CD8-positive, alpha-beta memory T cell (primary cell): ENCODE measurements at regions not wholly inside any gene's neighbourhood (a gene's known extent, or its start where the extent isn't known, plus 50 kb on each side); places are given as distances from the start of the nearest gene placed in this dataset.
"Not testable (repeated sequence)": the region's sequence is repeated elsewhere in the genome, so short reads cannot be mapped to it uniquely, and the experiment has no call there.

Experiments
- CTCF ChIA-PET: fragments of 350-600 bp; sonication (Branson Sonifier 250); formaldehyde crosslinking; loops from one replicate; lab custom pipeline; 2021; ENCODE audit warnings: antibody characterized with exemption; lab: Charles Lee
- POLR2A ChIA-PET: fragments of 350-600 bp; sonication (Branson Sonifier 250); formaldehyde crosslinking; loops from one replicate; lab custom pipeline; 2021; ENCODE audit warnings: antibody characterized with exemption; lab: Charles Lee
- DNase-seq, 5 donors: peaks; one replicate each; pipeline versions ENCODE4 v3.0.0 to v3.0.0-alpha.2; 2020 to 2022; ENCODE audit warnings: mixed read lengths in 1 of 5
- H3K27ac ChIP-seq: one replicate; pipeline ENCODE4 v1.7.0; 2013; ENCODE audit warnings: low read depth, mild to moderate bottlenecking, low read length, moderate library complexity
- H3K27me3 ChIP-seq: 2 replicates; pipeline ENCODE4 v1.7.0; 2013; ENCODE audit warnings: low read length, mild to moderate bottlenecking; ENCODE audit not compliant: insufficient read depth, poor library complexity, severe bottlenecking
- H3K36me3 ChIP-seq: 2 replicates; pipeline ENCODE4 v1.7.0; 2013; ENCODE audit warnings: mild to moderate bottlenecking, low read length, moderate library complexity; ENCODE audit not compliant: insufficient read depth
- H3K4me1 ChIP-seq: 2 replicates; pipeline ENCODE4 v1.7.0; 2013; ENCODE audit warnings: mild to moderate bottlenecking, low read length, moderate library complexity; ENCODE audit not compliant: insufficient read depth
- H3K4me3 ChIP-seq: 2 replicates; pipeline ENCODE4 v1.7.0; 2013; ENCODE audit warnings: mild to moderate bottlenecking, low read length
- H3K9me3 ChIP-seq: 2 replicates; pipeline ENCODE4 v1.7.0; 2013; ENCODE audit warnings: mild to moderate bottlenecking, low read length
- H3K27ac Mint-ChIP-seq, 8 donors: one replicate each; pipeline ENCODE4 v1.8.0; 2020 to 2021; ENCODE audit warnings: mixed read lengths in 8 of 8, mild to moderate bottlenecking in 6 of 8, inconsistent platforms in 3 of 8, moderate library complexity in 3 of 8
- H3K27me3 Mint-ChIP-seq, 2 donors: one replicate each; pipeline ENCODE4 v1.8.0; 2020 to 2021; ENCODE audit warnings: mixed read lengths in 2 of 2, mild to moderate bottlenecking in 1 of 2, moderate library complexity in 1 of 2
- H3K36me3 Mint-ChIP-seq, 3 donors: one replicate each; pipeline ENCODE4 v1.8.0; 2020 to 2021; ENCODE audit warnings: mixed read lengths in 3 of 3, inconsistent platforms in 1 of 3, mild to moderate bottlenecking in 1 of 3
- H3K4me1 Mint-ChIP-seq, 3 donors: one replicate each; pipeline ENCODE4 v1.8.0; 2020 to 2021; ENCODE audit warnings: mixed read lengths in 3 of 3, inconsistent platforms in 1 of 3, mild to moderate bottlenecking in 1 of 3
- H3K4me3 Mint-ChIP-seq, 7 donors: one replicate each; pipeline ENCODE4 v1.8.0; 2020 to 2021; ENCODE audit warnings: mixed read lengths in 7 of 7, mild to moderate bottlenecking in 6 of 7, moderate library complexity in 4 of 7, inconsistent platforms in 2 of 7
- H3K9me3 Mint-ChIP-seq, 5 donors: one replicate each; pipeline ENCODE4 v1.8.0; 2020 to 2022; ENCODE audit warnings: mixed read lengths in 5 of 5, mild to moderate bottlenecking in 3 of 5, moderate library complexity in 2 of 5, inconsistent platforms in 1 of 5

DNA sequence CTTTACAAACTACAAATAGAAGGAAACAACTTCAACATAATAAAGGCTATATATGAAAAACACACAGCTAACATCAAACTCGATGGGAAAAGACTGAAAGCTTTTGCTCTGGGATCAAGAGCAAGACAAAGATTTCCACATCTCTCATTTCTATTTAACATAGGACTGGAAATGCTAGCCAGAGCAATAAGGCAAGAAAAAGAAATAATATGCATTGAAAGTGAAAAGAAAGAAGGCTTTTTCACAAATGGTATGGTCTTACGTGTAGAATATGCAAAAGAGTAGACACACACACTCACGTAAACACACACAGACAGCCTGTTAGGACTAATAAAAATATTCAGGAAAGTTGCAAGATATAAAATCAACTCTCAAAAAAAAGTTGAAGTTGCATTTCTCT, 660.5 kb upstream of the PCDH10 start:
- no peak overlapping the region for H3K4me3 ChIP-seq
- Mint-ChIP-seq H3K4me1 (no peaks in the 10 kb centered on the region), H3K9me3 (peaks cover 0 to 17% (median 5%) of the 10 kb centered on the region in 5 donors), H3K27ac (no peak overlapping the region), H3K4me3 (no peak overlapping the region), H3K27me3 (no peaks in the 10 kb centered on the region), H3K36me3 (no peaks in the 10 kb centered on the region)
- H3K9me3 ChIP-seq = no peaks in the 10 kb centered on the region
- ChIA-PET POLR2A (no interaction called here), CTCF (no interaction called here)
- no peaks in the 10 kb centered on the region for H3K4me1 ChIP-seq
- no peak for DNase-seq
- H3K27ac ChIP-seq = no peak overlapping the region
- H3K36me3 ChIP-seq = no peaks in the 10 kb centered on the region
- no peaks in the 10 kb centered on the region for H3K27me3 ChIP-seq

DNA sequence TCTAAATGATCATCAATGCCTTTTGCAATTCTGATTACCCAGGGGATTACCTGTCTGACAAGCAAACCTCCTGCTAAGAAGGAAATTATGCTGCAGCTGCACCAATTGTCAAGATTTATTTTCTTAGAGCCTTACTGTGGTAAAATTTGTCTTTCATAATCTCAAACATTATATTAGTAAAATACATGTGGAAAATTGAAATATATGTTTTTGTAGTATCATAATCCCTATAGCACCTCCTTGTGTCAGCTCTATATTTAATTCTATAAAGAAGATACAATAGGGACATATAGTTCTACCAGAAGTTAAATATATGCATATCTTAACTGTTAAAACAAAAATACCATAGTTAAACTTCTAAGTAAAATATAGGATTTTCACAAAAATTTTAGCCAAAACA, 655.6 kb upstream of the PCDH10 start:
- Mint-ChIP-seq H3K36me3 (no peaks in the 10 kb centered on the region), H3K27ac (no peak overlapping the region), H3K4me3 (no peak overlapping the region), H3K27me3 (no peaks in the 10 kb centered on the region), H3K9me3 (peaks cover 0 to 19% (median 7%) of the 10 kb centered on the region in 5 donors), H3K4me1 (no peaks in the 10 kb centered on the region)
- CTCF ChIA-PET = no interaction called here
- DNase-seq = no peak
- no peaks in the 10 kb centered on the region for H3K27me3 ChIP-seq
- POLR2A ChIA-PET = no interaction called here
- no peaks in the 10 kb centered on the region for H3K4me1 ChIP-seq
- no peak overlapping the region for H3K4me3 ChIP-seq
- no peaks in the 10 kb centered on the region for H3K36me3 ChIP-seq
- no peak overlapping the region for H3K27ac ChIP-seq
- no peaks in the 10 kb centered on the region for H3K9me3 ChIP-seq

DNA sequence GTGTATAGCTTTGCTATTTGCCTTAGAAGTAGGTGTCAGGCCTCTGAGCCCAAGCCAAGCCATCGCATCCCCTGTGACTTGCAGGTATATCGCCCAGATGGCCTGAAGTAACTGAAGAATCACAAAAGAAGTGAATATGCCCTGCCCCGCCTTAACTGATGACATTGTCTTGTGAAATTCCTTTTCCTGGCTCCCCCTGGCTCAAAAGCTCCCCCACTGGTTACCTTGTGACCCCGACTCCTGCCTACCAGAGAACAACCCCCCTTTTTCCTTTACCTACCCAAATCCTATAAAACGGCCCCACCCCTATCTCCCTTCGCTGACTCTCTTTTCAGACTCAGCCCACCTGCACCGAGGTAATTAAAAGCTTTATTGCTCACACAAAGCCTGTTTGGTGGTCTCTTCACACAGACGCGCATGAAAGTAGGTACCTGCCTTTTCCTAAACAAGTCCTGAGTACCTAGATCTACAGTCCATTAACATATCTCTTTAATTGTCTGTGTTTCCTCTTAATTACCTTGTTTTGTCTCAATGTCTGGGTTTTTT, 653.8 kb upstream of the PCDH10 start:
- peaks cover 0 to 20% (median 5%) of the 10 kb centered on the region in 5 donors for H3K9me3 Mint-ChIP-seq

DNA sequence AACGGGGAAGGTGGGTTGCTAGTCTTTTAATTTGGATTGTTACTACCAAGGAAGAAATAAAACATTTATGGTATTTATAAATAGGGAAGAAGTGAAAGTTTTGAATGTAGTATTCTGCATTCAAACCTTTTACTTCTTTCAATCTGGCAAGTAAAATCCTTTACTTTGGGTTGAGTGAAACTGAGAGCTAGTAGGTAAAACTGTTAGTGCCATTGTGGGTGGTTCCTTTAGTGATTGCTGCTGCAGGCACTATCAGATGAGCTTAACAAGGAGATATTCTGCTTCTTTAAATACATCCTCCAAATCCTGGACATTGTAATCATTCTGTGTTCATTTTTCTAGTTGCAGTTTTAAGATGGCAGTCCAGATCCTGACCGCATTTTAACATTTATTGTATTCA, 650.9 kb upstream of the PCDH10 start:
- Mint-ChIP-seq H3K4me1 (no peaks in the 10 kb centered on the region), H3K27ac (no peak overlapping the region), H3K36me3 (no peaks in the 10 kb centered on the region), H3K9me3 (peaks cover 0 to 16% (median 6%) of the 10 kb centered on the region in 5 donors), H3K4me3 (no peak overlapping the region), H3K27me3 (no peaks in the 10 kb centered on the region)
- H3K27me3 ChIP-seq = no peaks in the 10 kb centered on the region
- ChIA-PET POLR2A (no interaction called here), CTCF (no interaction called here)
- H3K9me3 ChIP-seq = no peaks in the 10 kb centered on the region
- no peak overlapping the region for H3K27ac ChIP-seq
- DNase-seq = no peak
- no peaks in the 10 kb centered on the region for H3K4me1 ChIP-seq
- no peaks in the 10 kb centered on the region for H3K36me3 ChIP-seq
- no peak overlapping the region for H3K4me3 ChIP-seq

More for the DNA sequence above, 653.8 kb upstream of the PCDH10 start:
- H3K4me1 ChIP-seq, H3K27me3 ChIP-seq, H3K27ac ChIP-seq, H3K4me1 Mint-ChIP-seq, H3K4me3 Mint-ChIP-seq, DNase-seq, H3K27me3 Mint-ChIP-seq, CTCF ChIA-PET, H3K36me3 ChIP-seq, H3K9me3 ChIP-seq, H3K36me3 Mint-ChIP-seq, POLR2A ChIA-PET, H3K4me3 ChIP-seq: not testable (repeated sequence)
- H3K27ac Mint-ChIP-seq = peak overlapping the region in 1 of 8 donors; percentile 59

DNA sequence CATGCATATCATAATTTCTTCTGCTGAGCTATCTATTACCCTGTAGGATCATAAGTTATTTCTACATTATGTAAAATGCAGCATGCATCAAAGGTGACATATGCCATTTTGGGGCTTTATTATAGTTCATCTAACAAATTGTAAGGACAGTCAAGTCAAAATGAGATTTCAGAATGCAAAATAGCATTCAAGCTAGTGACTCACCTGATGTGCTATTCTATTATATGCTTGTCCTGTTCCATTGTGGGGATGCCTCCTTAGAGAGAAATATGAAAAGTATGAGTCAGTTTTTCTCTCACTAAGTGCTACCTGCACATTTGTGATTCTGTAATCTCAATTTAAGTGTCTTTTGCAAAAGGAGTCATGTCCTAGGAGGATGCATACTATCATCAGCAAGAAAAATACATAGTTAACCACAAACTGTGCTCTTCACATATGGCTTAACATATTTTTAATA, 647.0 kb upstream of the PCDH10 start:
- Histone ChIP-seq H3K27me3 (no peaks in the 10 kb centered on the region), H3K9me3 (no peaks in the 10 kb centered on the region), H3K4me3 (no peak overlapping the region), H3K27ac (no peak overlapping the region), H3K4me1 (no peaks in the 10 kb centered on the region), H3K36me3 (no peaks in the 10 kb centered on the region)
- ChIA-PET POLR2A (no interaction called here), CTCF (no interaction called here)
- Mint-ChIP-seq H3K9me3 (peaks cover 0 to 16% (median 2%) of the 10 kb centered on the region in 5 donors), H3K4me1 (no peaks in the 10 kb centered on the region), H3K27ac (no peak overlapping the region), H3K4me3 (no peak overlapping the region), H3K27me3 (no peaks in the 10 kb centered on the region), H3K36me3 (no peaks in the 10 kb centered on the region)
- no peak for DNase-seq

DNA sequence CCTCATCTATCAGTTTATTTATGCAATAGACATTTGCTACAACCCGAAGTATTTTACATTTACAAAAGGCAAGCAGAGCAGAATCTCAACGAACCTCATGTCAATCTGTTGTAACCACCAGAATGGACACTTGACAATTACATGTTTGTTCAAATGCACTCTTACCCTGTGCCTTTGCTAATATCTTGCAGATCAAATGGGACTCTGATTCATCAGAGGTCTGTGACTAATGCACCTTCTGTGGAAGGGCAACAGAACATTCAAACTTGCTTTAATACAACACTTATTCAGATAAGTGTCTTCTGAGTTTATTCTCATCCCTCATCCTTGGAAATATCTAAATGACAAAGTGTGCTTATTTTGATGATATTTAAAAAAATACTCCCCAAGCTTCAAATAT, 644.7 kb upstream of the PCDH10 start:
- H3K27ac Mint-ChIP-seq = no peak overlapping the region
- ChIA-PET CTCF (no interaction called here), POLR2A (no interaction called here)
- Histone ChIP-seq H3K27me3 (no peaks in the 10 kb centered on the region), H3K4me3 (no peak overlapping the region), H3K9me3 (no peaks in the 10 kb centered on the region), H3K4me1 (no peaks in the 10 kb centered on the region), H3K27ac (no peak overlapping the region), H3K36me3 (no peaks in the 10 kb centered on the region)
- peaks cover 0 to 26% (median 2%) of the 10 kb centered on the region in 5 donors for H3K9me3 Mint-ChIP-seq
- H3K27me3 Mint-ChIP-seq = no peaks in the 10 kb centered on the region
- H3K4me3 Mint-ChIP-seq = no peak overlapping the region
- DNase-seq = no peak
- H3K36me3 Mint-ChIP-seq = no peaks in the 10 kb centered on the region
- no peaks in the 10 kb centered on the region for H3K4me1 Mint-ChIP-seq

DNA sequence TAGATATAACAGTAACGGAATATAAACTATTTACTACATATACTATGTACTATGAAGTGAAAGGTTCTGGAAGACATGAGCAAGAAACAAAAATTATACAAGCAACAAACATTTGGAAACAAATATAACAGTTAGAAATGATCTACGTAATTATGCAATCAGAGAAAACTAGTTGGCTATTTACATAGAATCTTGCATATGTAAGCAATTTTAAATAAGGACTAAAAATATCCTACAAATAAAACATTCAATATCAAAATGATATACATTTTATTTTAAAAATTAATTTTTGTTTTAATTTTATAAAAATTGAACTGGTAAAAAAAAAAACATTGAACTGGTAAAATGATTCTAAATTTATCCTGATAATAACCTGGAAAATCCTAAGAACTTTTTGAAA, 642.5 kb upstream of the PCDH10 start:
- CTCF ChIA-PET = no interaction called here
- Mint-ChIP-seq H3K9me3 (peaks cover 0 to 31% (median 4%) of the 10 kb centered on the region in 5 donors), H3K36me3 (no peaks in the 10 kb centered on the region), H3K4me3 (no peak overlapping the region), H3K27ac (no peak overlapping the region), H3K4me1 (no peaks in the 10 kb centered on the region), H3K27me3 (no peaks in the 10 kb centered on the region)
- Histone ChIP-seq H3K27me3 (no peaks in the 10 kb centered on the region), H3K9me3 (no peaks in the 10 kb centered on the region), H3K4me1 (no peaks in the 10 kb centered on the region), H3K36me3 (no peaks in the 10 kb centered on the region), H3K27ac (no peak overlapping the region), H3K4me3 (no peak overlapping the region)
- DNase-seq = no peak
- POLR2A ChIA-PET = no interaction called here

DNA sequence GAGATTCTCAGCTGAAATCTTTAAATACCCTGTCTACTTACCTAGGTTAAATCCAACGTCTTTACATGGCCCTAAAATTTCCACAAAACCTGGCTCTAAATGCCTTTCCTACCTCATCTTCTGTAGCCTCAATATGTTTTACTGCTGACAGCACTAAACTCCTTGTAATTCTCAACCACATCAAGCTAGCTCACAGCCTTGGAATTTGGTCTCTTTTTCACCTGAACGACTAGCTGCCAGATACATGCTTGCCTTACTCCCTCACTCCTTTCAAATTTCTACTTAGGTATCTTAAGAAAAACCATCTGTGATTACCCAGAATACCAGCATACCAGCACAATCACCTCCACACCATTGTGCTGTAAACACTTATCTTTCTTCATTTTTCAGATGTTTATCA, 635.6 kb upstream of the PCDH10 start:
- no peaks in the 10 kb centered on the region for H3K27me3 ChIP-seq
- CTCF ChIA-PET = no interaction called here
- peaks cover 0 to 31% (median 6%) of the 10 kb centered on the region in 5 donors for H3K9me3 Mint-ChIP-seq
- no peaks in the 10 kb centered on the region for H3K27me3 Mint-ChIP-seq
- DNase-seq = no peak
- no peak overlapping the region for H3K27ac Mint-ChIP-seq
- H3K36me3 ChIP-seq = no peaks in the 10 kb centered on the region
- no peaks in the 10 kb centered on the region for H3K4me1 ChIP-seq
- H3K4me3 ChIP-seq = no peak overlapping the region
- H3K36me3 Mint-ChIP-seq = no peaks in the 10 kb centered on the region
- POLR2A ChIA-PET = no interaction called here
- H3K9me3 ChIP-seq = no peaks in the 10 kb centered on the region
- H3K4me3 Mint-ChIP-seq = no peak overlapping the region
- no peak overlapping the region for H3K27ac ChIP-seq
- no peaks in the 10 kb centered on the region for H3K4me1 Mint-ChIP-seq
